ENCODE measurements at regions not wholly inside any gene's neighbourhood (a gene's known extent, or its start where the extent isn't known, plus 50 kb on each side); places are given as distances from the start of the nearest gene placed in this dataset.

DNA sequence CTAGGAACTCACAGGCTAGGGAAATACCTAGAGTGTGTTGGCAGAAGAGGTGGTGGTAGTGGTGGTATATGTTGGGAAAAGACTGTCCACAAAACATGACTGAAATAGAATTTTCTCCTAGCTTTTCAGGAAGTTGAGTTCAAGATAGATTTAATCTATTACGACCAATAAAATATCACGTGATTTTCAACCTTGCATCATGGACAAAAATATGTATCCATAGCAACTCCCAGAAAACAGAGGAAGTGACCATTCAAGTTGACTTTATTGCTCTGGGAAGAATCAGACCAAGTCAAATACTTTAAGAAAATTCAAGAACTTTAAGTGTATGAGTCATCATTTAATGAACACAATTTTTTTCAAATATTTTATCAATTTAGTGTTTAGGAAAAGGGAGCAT, 347.0 kb upstream of the ZNF385D start:
- TF ChIP-seq, protein P1, sequence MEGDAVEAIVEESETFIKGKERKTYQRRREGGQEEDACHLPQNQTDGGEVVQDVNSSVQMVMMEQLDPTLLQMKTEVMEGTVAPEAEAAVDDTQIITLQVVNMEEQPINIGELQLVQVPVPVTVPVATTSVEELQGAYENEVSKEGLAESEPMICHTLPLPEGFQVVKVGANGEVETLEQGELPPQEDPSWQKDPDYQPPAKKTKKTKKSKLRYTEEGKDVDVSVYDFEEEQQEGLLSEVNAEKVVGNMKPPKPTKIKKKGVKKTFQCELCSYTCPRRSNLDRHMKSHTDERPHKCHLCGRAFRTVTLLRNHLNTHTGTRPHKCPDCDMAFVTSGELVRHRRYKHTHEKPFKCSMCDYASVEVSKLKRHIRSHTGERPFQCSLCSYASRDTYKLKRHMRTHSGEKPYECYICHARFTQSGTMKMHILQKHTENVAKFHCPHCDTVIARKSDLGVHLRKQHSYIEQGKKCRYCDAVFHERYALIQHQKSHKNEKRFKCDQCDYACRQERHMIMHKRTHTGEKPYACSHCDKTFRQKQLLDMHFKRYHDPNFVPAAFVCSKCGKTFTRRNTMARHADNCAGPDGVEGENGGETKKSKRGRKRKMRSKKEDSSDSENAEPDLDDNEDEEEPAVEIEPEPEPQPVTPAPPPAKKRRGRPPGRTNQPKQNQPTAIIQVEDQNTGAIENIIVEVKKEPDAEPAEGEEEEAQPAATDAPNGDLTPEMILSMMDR (IDR thresholded peaks at IDR 0.05) = no peak
- TF ChIP-seq SP1 (CRISPR knock-in tag; conservative IDR thresholded peaks at IDR 0.05) = no peak
- no peak for TF ChIP-seq GTF2I (CRISPR knock-in tag; conservative IDR thresholded peaks at IDR 0.05)
- TF ChIP-seq CREM (CRISPR knock-in tag; IDR thresholded peaks at IDR 0.05) = no peak
- TF ChIP-seq FOXP1 (CRISPR knock-in tag; IDR thresholded peaks at IDR 0.05; ENCODE audit: borderline replicate concordance) = no peak
- TF ChIP-seq, protein P2, sequence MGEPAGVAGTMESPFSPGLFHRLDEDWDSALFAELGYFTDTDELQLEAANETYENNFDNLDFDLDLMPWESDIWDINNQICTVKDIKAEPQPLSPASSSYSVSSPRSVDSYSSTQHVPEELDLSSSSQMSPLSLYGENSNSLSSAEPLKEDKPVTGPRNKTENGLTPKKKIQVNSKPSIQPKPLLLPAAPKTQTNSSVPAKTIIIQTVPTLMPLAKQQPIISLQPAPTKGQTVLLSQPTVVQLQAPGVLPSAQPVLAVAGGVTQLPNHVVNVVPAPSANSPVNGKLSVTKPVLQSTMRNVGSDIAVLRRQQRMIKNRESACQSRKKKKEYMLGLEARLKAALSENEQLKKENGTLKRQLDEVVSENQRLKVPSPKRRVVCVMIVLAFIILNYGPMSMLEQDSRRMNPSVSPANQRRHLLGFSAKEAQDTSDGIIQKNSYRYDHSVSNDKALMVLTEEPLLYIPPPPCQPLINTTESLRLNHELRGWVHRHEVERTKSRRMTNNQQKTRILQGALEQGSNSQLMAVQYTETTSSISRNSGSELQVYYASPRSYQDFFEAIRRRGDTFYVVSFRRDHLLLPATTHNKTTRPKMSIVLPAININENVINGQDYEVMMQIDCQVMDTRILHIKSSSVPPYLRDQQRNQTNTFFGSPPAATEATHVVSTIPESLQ (CRISPR knock-in tag; IDR thresholded peaks at IDR 0.05) = no peak
- TF ChIP-seq NFE2L1 (CRISPR knock-in tag; IDR thresholded peaks at IDR 0.05) = no peak
- TF ChIP-seq, protein P3, sequence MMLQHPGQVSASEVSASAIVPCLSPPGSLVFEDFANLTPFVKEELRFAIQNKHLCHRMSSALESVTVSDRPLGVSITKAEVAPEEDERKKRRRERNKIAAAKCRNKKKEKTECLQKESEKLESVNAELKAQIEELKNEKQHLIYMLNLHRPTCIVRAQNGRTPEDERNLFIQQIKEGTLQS (CRISPR knock-in tag; conservative IDR thresholded peaks at IDR 0.05) = no peak
- TF ChIP-seq ZBTB21 (CRISPR knock-in tag; IDR thresholded peaks at IDR 0.05; ENCODE audit: borderline replicate concordance) = no peak
- TF ChIP-seq, protein P4, sequence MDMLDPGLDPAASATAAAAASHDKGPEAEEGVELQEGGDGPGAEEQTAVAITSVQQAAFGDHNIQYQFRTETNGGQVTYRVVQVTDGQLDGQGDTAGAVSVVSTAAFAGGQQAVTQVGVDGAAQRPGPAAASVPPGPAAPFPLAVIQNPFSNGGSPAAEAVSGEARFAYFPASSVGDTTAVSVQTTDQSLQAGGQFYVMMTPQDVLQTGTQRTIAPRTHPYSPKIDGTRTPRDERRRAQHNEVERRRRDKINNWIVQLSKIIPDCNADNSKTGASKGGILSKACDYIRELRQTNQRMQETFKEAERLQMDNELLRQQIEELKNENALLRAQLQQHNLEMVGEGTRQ (CRISPR knock-in tag; IDR thresholded peaks at IDR 0.05) = no peak
- no peak for TF ChIP-seq JUN (CRISPR knock-in tag; IDR thresholded peaks at IDR 0.05)
- TF ChIP-seq ZNF671 (CRISPR knock-in tag; IDR thresholded peaks at IDR 0.05) = no peak

Data from WTC11 (cell line).